GM18511 (cell line): ENCODE measurements at regions not wholly inside any gene's neighbourhood (a gene's known extent, or its start where the extent isn't known, plus 50 kb on each side); places are given as distances from the start of the nearest gene placed in this dataset.
A peak's percentile ranks its signal among the peaks of the same experiment; 100 is the strongest.
"Not testable (repeated sequence)": the region's sequence is repeated elsewhere in the genome, so short reads cannot be mapped to it uniquely, and the experiment has no call there.

Experiments
- ATAC-seq: cut with Tn5 transposase; IDR thresholded peaks from one replicate; pipeline ENCODE4 v1.9.1; 2021; ENCODE audit warnings: mild to moderate bottlenecking, moderate library complexity; ENCODE audit not compliant: unreplicated experiment

- ATAC-seq, result no peak
These were observed 785.0 kb downstream of the GLUD2 start for GRCh38 chrX:121832446-121832845.

- ATAC-seq, result no peak
These were observed 788.6 kb downstream of the GLUD2 start for GRCh38 chrX:121836000-121836399.

GRCh38 chrX:121851033-121851432 is 803.6 kb downstream of the GLUD2 start:
- no peak for ATAC-seq

GRCh38 chrX:121853762-121854613 is 806.6 kb downstream of the GLUD2 start:
- ATAC-seq, result no peak

- no peak for ATAC-seq
These were observed 807.2 kb downstream of the GLUD2 start for GRCh38 chrX:121854614-121854911.

GRCh38 chrX:121858867-121859647 is 811.6 kb downstream of the GLUD2 start:
- ATAC-seq, result no peak

GRCh38 chrX:121863976-121864375 is 816.6 kb downstream of the GLUD2 start:
- ATAC-seq, result no peak

- ATAC-seq, result no peak
These were observed 817.2 kb downstream of the GLUD2 start for GRCh38 chrX:121864561-121864960.

- ATAC-seq, result no peak
These were observed 822.6 kb downstream of the GLUD2 start for GRCh38 chrX:121869876-121870477.

GRCh38 chrX:121871122-121871521 is 823.7 kb downstream of the GLUD2 start:
- ATAC-seq, result no peak

- ATAC-seq, result no peak
These were observed 828.9 kb downstream of the GLUD2 start for GRCh38 chrX:121876305-121876704.

- not testable (repeated sequence) for ATAC-seq
These were observed 829.9 kb downstream of the GLUD2 start for GRCh38 chrX:121877337-121877736.

- no peak for ATAC-seq
These were observed 839.1 kb downstream of the GLUD2 start for GRCh38 chrX:121886557-121886956.

- ATAC-seq, result no peak
These were observed 847.3 kb downstream of the GLUD2 start for GRCh38 chrX:121894756-121895155.

- ATAC-seq, result peak; percentile 55
These were observed 855.1 kb downstream of the GLUD2 start for GRCh38 chrX:121902463-121902862.

GRCh38 chrX:121903961-121904360 is 856.6 kb downstream of the GLUD2 start:
- no peak for ATAC-seq

- no peak for ATAC-seq
These were observed 873.8 kb downstream of the GLUD2 start for GRCh38 chrX:121921258-121921657.

GRCh38 chrX:121931567-121931966 is 884.2 kb downstream of the GLUD2 start:
- ATAC-seq, result no peak

- ATAC-seq, result no peak
These were observed 885.3 kb downstream of the GLUD2 start for GRCh38 chrX:121932688-121933087.

GRCh38 chrX:121949041-121949760 is 901.8 kb downstream of the GLUD2 start:
- ATAC-seq, result no peak

- ATAC-seq, result no peak
These were observed 911.5 kb downstream of the GLUD2 start for GRCh38 chrX:121958886-121959285.
